Muscle of leg (tissue), 3 donors: ENCODE measurements at regions not wholly inside any gene's neighbourhood (a gene's known extent, or its start where the extent isn't known, plus 50 kb on each side); places are given as distances from the start of the nearest gene placed in this dataset.

ENCODE experiments used
- DNase-seq: peaks from one replicate; pipeline ENCODE4 v3.0.0; 2013
- H3K27ac ChIP-seq: one replicate; pipeline ENCODE4 v1.5.1; 2013; ENCODE audit warnings: mild to moderate bottlenecking, low read length, control low read depth
- H3K27me3 ChIP-seq: one replicate; pipeline ENCODE4 v1.6.1; 2013; ENCODE audit warnings: low read length; ENCODE audit not compliant: control insufficient read depth, insufficient read depth
- H3K36me3 ChIP-seq: one replicate; pipeline ENCODE4 v1.6.1; 2013; ENCODE audit warnings: low read length; ENCODE audit not compliant: control insufficient read depth, insufficient read depth
- H3K4me1 ChIP-seq: one replicate; pipeline ENCODE4 v1.6.1; 2013; ENCODE audit warnings: low read length; ENCODE audit not compliant: control insufficient read depth, insufficient read depth
- H3K4me3 ChIP-seq: one replicate; pipeline ENCODE4 v1.5.1; 2013; ENCODE audit warnings: low read length, control low read depth
- H3K9me3 ChIP-seq: replicated peaks from 2 replicates; pipeline ENCODE4 v1.6.1; 2013; ENCODE audit warnings: low read depth, low read length; ENCODE audit not compliant: control insufficient read depth
- WGBS: methylation state at CpG from one replicate; pipeline ENCODE4 v1.1.5; 2013; ENCODE audit warnings: missing lambda C conversion rate; ENCODE audit not compliant: insufficient coverage; 5-methylcytosine and 5-hydroxymethylcytosine counted together

DNA sequence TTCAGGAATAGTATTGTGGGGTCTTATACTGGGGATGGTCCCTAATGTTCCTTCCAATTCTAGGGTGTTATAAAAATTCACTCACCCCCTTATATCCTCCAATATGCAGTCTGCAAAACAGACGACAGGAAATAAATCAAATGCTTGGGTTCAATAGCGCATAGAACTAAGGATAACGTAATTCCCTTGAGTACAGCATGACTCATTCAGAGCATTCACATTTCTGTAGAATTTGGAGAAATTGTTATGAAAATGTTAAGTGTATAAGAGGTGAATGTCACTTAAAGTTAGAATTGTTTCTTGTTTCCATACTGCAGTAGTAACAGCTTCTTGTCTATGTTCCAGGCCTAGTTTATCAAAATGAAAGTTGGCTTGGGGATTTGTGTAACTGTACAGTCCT is 271.4 kb downstream of the RPS29 start:
- no peaks in the 10 kb centered on the region for H3K27me3 ChIP-seq
- 40% methylated on average over 2 of the region's 3 CpGs for WGBS
- H3K9me3 ChIP-seq, result no peaks in the 10 kb centered on the region
- no peak overlapping the region for H3K4me3 ChIP-seq
- H3K4me1 ChIP-seq, result no peaks in the 10 kb centered on the region
- DNase-seq, result peak; percentile 9
- no peaks in the 10 kb centered on the region for H3K36me3 ChIP-seq
- no peak overlapping the region for H3K27ac ChIP-seq

DNA sequence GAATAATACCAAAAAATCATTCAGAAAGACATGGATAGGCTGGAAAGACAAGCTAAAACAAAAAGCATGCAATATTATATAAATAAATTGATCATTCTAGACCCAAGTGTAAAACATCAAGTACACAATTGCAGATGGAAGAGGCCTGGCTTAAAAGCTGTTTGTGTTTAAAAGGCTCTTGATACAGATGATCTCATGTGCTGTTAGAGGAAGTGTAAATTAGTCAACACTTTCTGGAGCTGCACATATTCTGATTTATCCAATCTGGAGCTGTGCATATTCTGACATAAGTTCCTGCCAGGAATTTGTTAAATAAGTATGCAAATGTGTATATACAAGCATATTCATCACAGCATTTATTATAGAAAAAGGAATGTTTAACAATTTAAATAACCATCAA is 273.1 kb downstream of the RPS29 start:
- H3K9me3 ChIP-seq, result no peaks in the 10 kb centered on the region
- no peak for DNase-seq
- no peaks in the 10 kb centered on the region for H3K4me1 ChIP-seq
- no peak overlapping the region for H3K4me3 ChIP-seq
- H3K27me3 ChIP-seq, result no peaks in the 10 kb centered on the region
- no peak overlapping the region for H3K27ac ChIP-seq
- no peaks in the 10 kb centered on the region for H3K36me3 ChIP-seq

DNA sequence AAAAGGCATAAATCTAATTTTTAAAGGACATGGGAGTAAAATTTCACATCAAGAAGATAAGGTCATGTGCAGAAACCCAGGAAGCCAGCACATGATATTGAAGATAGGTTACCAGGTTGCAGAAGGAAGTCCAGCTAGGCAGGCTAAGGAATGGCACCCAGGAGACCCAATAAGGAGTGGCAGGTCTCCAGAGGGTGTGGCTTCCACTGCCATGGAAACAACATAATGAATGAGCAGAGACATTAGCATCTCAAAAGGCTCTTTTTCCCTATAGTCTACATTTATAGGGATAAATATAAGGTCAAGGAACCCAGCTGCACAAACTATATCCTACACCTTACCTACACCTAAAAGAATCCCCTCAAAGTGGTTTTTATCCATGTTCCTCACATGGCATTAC is 275.9 kb downstream of the RPS29 start:
- Histone ChIP-seq H3K27ac (no peak overlapping the region), H3K27me3 (no peaks in the 10 kb centered on the region), H3K4me3 (no peak overlapping the region), H3K9me3 (no peaks in the 10 kb centered on the region), H3K4me1 (no peaks in the 10 kb centered on the region), H3K36me3 (no peaks in the 10 kb centered on the region)
- no peak for DNase-seq

DNA sequence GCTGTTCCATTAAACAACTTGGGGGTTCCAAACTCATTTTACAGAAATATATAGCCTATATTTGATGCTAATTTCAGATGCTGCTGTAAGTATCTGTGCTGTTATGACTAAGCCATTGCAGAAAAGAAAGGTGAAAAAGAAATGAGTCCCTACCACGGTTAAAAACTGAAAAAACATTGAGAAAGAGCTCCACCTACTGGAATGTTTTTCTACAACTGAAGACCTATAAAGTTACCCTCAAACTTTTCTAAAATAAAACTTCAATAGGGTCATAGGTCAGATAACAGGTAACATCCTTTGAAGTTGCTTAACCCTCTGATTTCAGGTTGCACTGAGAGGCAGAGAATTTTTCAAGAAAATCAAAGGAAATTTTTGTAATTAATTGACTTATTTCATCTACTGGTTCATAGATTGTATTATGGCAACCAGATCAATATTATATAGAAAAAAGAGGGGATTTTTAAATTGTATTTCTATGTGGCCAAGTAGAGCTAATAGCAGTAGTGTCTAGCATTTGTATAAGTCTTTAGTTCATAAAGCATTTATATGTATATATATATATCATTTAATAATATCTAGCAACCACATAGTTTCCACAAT is 279.9 kb downstream of the RPS29 start:
- Histone ChIP-seq H3K9me3 (no peaks in the 10 kb centered on the region), H3K4me1 (no peaks in the 10 kb centered on the region), H3K36me3 (no peaks in the 10 kb centered on the region), H3K27me3 (no peaks in the 10 kb centered on the region), H3K27ac (no peak overlapping the region), H3K4me3 (no peak overlapping the region)
- DNase-seq, result peak; percentile 17
- WGBS, result no CpG with 5 or more reads among the region's 1 CpG

DNA sequence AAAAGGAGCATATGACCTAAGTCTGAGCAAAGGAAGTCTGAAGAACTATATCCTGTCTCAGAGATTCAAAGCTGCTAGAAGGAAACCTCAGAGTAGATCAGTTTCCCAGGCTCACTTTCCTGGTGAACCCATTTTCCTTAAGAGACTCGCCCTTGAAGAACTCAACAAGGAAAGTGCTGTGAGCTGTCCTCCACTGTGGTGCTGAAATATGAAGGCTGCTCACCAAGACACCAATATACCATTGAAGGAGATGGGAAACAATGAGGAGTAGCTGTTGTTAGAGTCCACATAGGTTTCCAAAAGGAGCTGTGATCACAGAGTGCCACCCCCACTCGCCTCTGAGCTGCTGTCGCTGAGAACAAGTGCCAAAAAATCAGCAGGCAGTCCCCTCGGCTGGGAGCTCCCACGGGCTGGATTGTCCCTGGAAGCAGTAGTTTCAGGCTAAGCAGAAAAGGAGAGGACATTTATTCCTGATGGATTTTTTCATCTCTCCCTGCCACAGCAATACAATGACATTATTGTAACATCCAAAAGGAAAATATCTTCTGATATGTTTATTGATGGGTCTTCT is 282.1 kb downstream of the RPS29 start:
- no peaks in the 10 kb centered on the region for H3K36me3 ChIP-seq
- peak; percentile 76 for DNase-seq
- no peaks in the 10 kb centered on the region for H3K4me1 ChIP-seq
- H3K27ac ChIP-seq, result no peak overlapping the region
- WGBS, result no CpG with 5 or more reads among the region's 5 CpGs
- H3K4me3 ChIP-seq, result no peak overlapping the region
- no peaks in the 10 kb centered on the region for H3K27me3 ChIP-seq
- no peaks in the 10 kb centered on the region for H3K9me3 ChIP-seq

DNA sequence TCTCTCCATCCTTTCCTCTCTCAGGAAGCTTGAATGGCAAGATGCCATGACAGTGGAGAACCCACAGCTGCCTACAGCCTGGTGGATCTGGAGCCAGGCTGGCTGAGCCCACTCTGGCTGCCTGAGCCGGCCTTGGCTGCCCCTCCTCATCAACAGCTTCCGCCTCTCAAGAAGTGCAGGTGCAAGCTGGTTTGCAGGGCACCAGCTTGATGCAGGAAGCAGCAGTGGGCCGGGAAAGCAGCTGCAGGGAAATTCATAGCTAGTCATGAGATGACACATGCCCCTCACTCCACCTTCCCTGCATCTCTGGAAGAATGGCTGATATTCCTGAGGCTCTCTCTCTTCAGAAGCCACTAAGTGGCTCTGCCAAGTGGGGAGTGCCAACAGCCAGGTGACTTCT is 289.1 kb downstream of the RPS29 start:
- Histone ChIP-seq H3K4me3 (no peak overlapping the region), H3K27ac (no peak overlapping the region), H3K36me3 (no peaks in the 10 kb centered on the region), H3K27me3 (no peaks in the 10 kb centered on the region), H3K4me1 (no peaks in the 10 kb centered on the region), H3K9me3 (no peaks in the 10 kb centered on the region)
- 75% methylated on average over 3 of the region's 3 CpGs for WGBS
- DNase-seq, result no peak

DNA sequence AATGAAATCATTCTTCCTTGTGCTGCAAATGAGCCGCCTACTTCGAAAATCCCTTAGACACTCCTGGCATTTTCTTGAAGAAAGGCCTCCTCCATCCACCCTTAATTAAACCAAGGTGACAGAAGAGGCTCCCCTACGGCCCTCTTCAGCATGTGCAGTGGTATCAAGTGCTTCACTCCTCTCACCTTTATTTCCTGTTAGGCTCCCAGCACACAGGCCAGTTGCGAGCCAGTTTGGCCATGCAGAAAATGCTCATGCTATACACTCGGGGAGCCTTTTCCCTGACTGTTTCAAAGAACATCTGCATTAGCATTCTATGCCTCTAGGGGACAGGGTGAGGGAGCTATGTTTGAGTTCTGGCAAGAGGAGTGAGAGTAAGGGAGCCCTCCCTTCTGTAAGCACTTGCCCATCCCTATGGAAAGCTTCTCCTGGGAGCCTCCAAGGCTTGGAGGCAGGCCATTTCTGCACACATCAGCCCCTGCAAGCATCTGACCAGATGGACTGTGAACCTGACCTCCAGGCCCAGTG is 291.5 kb downstream of the RPS29 start:
- 28% methylated on average over 3 of the region's 5 CpGs for whole genome bisulfite sequencing
- H3K27ac ChIP-seq, result no peak overlapping the region

DNA sequence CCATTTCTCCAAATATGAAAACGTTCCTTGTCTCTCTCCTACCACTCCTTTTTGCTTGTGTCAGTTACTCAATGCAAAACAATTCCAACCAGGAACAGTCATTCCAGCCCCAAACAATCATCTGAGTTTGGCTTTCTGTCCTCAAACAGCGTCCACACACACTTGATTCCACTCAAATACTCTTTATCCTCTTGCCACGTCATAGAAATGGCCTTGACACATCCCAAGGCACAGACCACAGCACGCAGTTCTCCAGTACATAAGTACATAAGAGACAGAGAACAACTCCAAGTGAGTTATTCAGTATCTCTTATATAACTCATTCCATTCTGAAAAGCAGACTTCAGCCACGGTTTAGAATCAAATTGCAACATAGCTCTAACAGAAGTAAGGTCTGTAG is 299.2 kb downstream of the RPS29 start:
- Histone ChIP-seq H3K27me3 (no peaks in the 10 kb centered on the region), H3K27ac (no peak overlapping the region), H3K9me3 (no peaks in the 10 kb centered on the region), H3K4me3 (no peak overlapping the region), H3K4me1 (no peaks in the 10 kb centered on the region), H3K36me3 (no peaks in the 10 kb centered on the region)
- 61% methylated on average over 4 of the region's 5 CpGs for WGBS
- no peak for DNase-seq

More for the DNA sequence above, 291.5 kb downstream of the RPS29 start:
- H3K9me3 ChIP-seq, result no peaks in the 10 kb centered on the region
- H3K4me3 ChIP-seq, result no peak overlapping the region
- no peaks in the 10 kb centered on the region for H3K27me3 ChIP-seq
- H3K36me3 ChIP-seq, result no peaks in the 10 kb centered on the region
- H3K4me1 ChIP-seq, result no peaks in the 10 kb centered on the region
- peak; percentile 3 for DNase-seq

DNA sequence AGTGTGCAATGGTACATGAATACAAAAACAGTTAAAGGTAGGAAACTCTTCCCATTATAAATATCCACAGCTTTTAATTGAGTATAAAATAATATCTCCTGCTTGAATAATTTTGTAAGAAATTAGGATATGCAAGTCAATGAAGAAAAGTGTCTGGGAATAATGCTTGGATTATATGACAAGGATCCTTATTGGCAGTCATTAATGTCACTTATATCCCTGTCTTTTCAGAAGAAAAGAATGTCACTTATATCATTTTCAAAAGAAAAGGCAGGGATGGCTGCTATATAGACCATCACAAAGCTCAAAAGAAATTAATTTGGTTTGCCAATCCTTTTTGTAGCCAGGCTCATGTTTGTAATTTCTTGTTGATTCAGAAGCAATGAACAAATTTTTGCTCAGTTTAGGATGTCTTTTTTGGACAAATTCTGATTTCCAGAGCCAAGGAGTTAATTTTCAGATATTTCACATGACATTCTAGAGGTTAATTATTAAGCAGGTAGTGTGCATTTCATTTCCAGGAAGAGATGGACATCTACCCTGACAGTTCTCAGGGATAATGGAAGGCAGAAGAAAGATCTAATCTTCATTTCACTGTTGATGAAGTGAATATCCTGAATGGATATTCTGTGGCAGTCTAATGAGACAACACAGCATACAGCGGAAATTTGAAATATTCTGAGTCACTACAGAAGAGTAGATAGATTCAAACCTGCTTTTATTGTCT is 299.8 kb downstream of the RPS29 start:
- DNase-seq, result no peak
- Histone ChIP-seq H3K27me3 (no peaks in the 10 kb centered on the region), H3K36me3 (no peaks in the 10 kb centered on the region), H3K9me3 (no peaks in the 10 kb centered on the region), H3K4me1 (no peaks in the 10 kb centered on the region), H3K27ac (no peak overlapping the region), H3K4me3 (no peak overlapping the region)
- no CpG with 5 or more reads among the region's 1 CpG for WGBS

DNA sequence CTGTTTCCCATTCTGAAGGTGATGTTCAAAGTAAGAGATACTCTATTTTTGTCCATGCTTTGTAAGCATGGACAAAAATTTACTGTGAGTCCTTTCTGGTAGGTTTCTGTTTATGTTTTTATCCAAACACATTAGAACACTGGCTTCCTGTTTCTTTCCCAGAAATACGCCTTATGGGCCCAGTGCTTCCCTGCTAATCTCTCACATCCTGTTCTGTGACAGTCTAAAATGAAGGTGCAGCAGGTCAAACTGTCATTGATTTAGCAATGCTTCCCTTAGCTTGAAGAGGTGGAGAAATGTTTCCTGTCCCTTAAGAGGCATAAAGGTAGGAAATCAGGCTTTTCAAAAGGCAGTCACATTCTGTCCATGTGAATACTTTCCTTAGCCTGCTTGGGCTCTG is 305.6 kb downstream of the RPS29 start:
- Histone ChIP-seq H3K36me3 (no peaks in the 10 kb centered on the region), H3K27ac (no peak overlapping the region), H3K27me3 (no peaks in the 10 kb centered on the region), H3K4me1 (no peaks in the 10 kb centered on the region), H3K9me3 (no peaks in the 10 kb centered on the region), H3K4me3 (no peak overlapping the region)
- DNase-seq, result no peak
- WGBS, result no CpG with 5 or more reads among the region's 1 CpG
